HepG2 (cell line): ENCODE measurements at regions not wholly inside any gene's neighbourhood (a gene's known extent, or its start where the extent isn't known, plus 50 kb on each side); places are given as distances from the start of the nearest gene placed in this dataset.

Experiments used
- ATAC-seq: fragments of 200-7000 bp; cut with Tn5 transposase; 3 replicates; pipeline ENCODE4 v1.9.1; 2020; ENCODE audit warnings: mild to moderate bottlenecking, moderate library complexity
- BruUV-seq: library from RNA; stranded (reverse); fragments of 400-500 nt; replicated peaks from 2 replicates; lab custom pipeline; 2021; lab: Mats Ljungman, UMichigan
- CTCF ChIA-PET: fragments of 300-600 bp; formaldehyde crosslinking; extraction: SDS; loops from one replicate; lab custom pipeline; 2021; ENCODE audit warnings: low total read pairs, inconsistent platforms, low intra/inter-chr PET ratio; lab: Yijun Ruan, JAX
- POLR2A ChIA-PET: fragments of 350-600 bp; sonication (Branson Sonifier 250); formaldehyde crosslinking; loops from one replicate; lab custom pipeline; 2020; ENCODE audit warnings: antibody characterized with exemption, inconsistent platforms; lab: Yijun Ruan, JAX
- DNase-seq: peaks from one replicate; pipeline ENCODE4 v3.0.0-alpha.2; 2015; ENCODE audit warnings: low spot score
- FAIRE-seq: peaks from 3 replicates; lab custom pipeline; 2011; peaks lifted over from hg19 to GRCh38; lab: Jason Lieb, UNC
- H2AFZ ChIP-seq: one replicate; pipeline ENCODE4 v1.6.1; 2011; ENCODE audit warnings: low read length, inconsistent platforms
- H3K27ac ChIP-seq: fragments of 300-600 bp; 3 replicates; pipeline ENCODE4 v1.8.0; 2011; ENCODE audit warnings: mixed run types, mild to moderate bottlenecking, mixed read lengths, low read length, inconsistent platforms; ENCODE audit not compliant: insufficient read depth; ENCODE audit errors: extremely low read length
- H3K27me3 ChIP-seq, 2 experiments: fragments of 200-600 bp in 1 of 2; 2 replicates in 1 of 2; 3 replicates in 1 of 2; pipeline versions ENCODE4 v1.6.0 to v1.8.0; 2011; ENCODE audit warnings: low read length in 2 of 2, mild to moderate bottlenecking in 2 of 2, moderate library complexity in 2 of 2, inconsistent platforms in 1 of 2; ENCODE audit not compliant: insufficient read depth in 2 of 2, control insufficient read depth in 1 of 2
- H3K36me3 ChIP-seq, 2 experiments: fragments of 200-600 bp in 1 of 2; replicated peaks in 1 of 2; 2 replicates in 1 of 2; 3 replicates in 1 of 2; pipeline versions ENCODE4 v1.5.1 to v1.8.0; 2011; ENCODE audit warnings: low read length in 2 of 2, inconsistent platforms in 1 of 2; ENCODE audit not compliant: insufficient read depth in 2 of 2, control insufficient read depth in 1 of 2
- H3K4me1 ChIP-seq: 2 replicates; pipeline ENCODE4 v1.5.1; 2012; ENCODE audit warnings: low read length, inconsistent platforms; ENCODE audit not compliant: insufficient read depth
- H3K4me2 ChIP-seq: 2 replicates; pipeline ENCODE4 v1.6.0; 2011; ENCODE audit warnings: low read depth, low read length, inconsistent platforms
- H3K4me3 ChIP-seq, 3 experiments: fragments of 200-600 bp in 1 of 3; sonication (generic), shearing (Covaris generic) in 1 of 3; replicated peaks in 1 of 3; 2 replicates each; pipeline ENCODE4 v1.5.1; 2011 to 2016; ENCODE audit warnings: low read length in 3 of 3, inconsistent platforms in 2 of 3, low read depth in 2 of 3, mild to moderate bottlenecking in 2 of 3, control low read depth in 1 of 3, mixed read lengths in 1 of 3; ENCODE audit not compliant: insufficient read depth in 1 of 3
- H3K79me2 ChIP-seq: one replicate; pipeline ENCODE4 v1.6.1; 2011; ENCODE audit warnings: low read length, inconsistent platforms; ENCODE audit not compliant: insufficient read depth
- H3K9ac ChIP-seq: 2 replicates; pipeline ENCODE4 v1.6.0; 2011; ENCODE audit warnings: mild to moderate bottlenecking, low read depth, low read length, inconsistent platforms; ENCODE audit not compliant: insufficient read depth
- H3K9me3 ChIP-seq: 2 replicates; pipeline ENCODE4 v1.5.1; 2012; ENCODE audit warnings: mild to moderate bottlenecking, low read length
- H4K20me1 ChIP-seq: 2 replicates; pipeline ENCODE4 v1.6.0; 2011; ENCODE audit warnings: inconsistent platforms, mild to moderate bottlenecking, low read length, moderate library complexity; ENCODE audit not compliant: insufficient read depth
- AGO2 ChIP-seq: fragments of 200-400 bp; formaldehyde crosslinking; optimal IDR thresholded peaks from 2 replicates; pipeline ENCODE3; 2017; ENCODE audit warnings: mild to moderate bottlenecking, low read depth, low read length, moderate library complexity
- CSRNP1 ChIP-seq: sonication (generic); formaldehyde crosslinking; IDR thresholded peaks from 2 replicates; pipeline ENCODE4 v1.8.1; 2023; ENCODE audit warnings: mild to moderate bottlenecking, missing genetic modification reagents
- DBP ChIP-seq: sonication (generic); formaldehyde crosslinking; IDR thresholded peaks from 2 replicates; pipeline ENCODE4 v1.4.0; 2020; ENCODE audit warnings: missing genetic modification reagents; ENCODE audit errors: not compliant biosample characterization
- DMAP1 ChIP-seq: IDR thresholded peaks from 2 replicates; pipeline ENCODE4 v1.6.1; 2016
- DMTF1 ChIP-seq: sonication (generic); formaldehyde crosslinking; IDR thresholded peaks from 2 replicates; pipeline ENCODE4 v1.4.0; 2020; ENCODE audit warnings: mild to moderate bottlenecking, missing genetic modification reagents
- IRX3 ChIP-seq: sonication (generic); formaldehyde crosslinking; IDR thresholded peaks from 2 replicates; pipeline ENCODE4 v1.8.1; 2023; ENCODE audit warnings: mild to moderate bottlenecking, low read depth, missing genetic modification reagents, borderline replicate concordance
- ISL2 ChIP-seq: sonication (generic); formaldehyde crosslinking; IDR thresholded peaks from 2 replicates; pipeline ENCODE4 v1.5.0; 2020; ENCODE audit warnings: missing genetic modification reagents
- RFXANK ChIP-seq: IDR thresholded peaks from 2 replicates; pipeline ENCODE4 v1.6.1; 2016
- RFXAP ChIP-seq: sonication (generic); formaldehyde crosslinking; IDR thresholded peaks from 2 replicates; pipeline ENCODE4 v1.4.0; 2020; ENCODE audit warnings: missing genetic modification reagents, borderline replicate concordance
- SETDB1 ChIP-seq: sonication (generic); formaldehyde crosslinking; IDR thresholded peaks from 2 replicates; pipeline ENCODE4 v1.5.1; 2020; ENCODE audit warnings: missing genetic modification reagents, mild to moderate bottlenecking, borderline replicate concordance
- SP140L ChIP-seq: sonication (generic); formaldehyde crosslinking; IDR thresholded peaks from 2 replicates; pipeline ENCODE4 v1.4.0; 2020; ENCODE audit warnings: missing genetic modification reagents, borderline replicate concordance
- SPEN ChIP-seq: sonication (generic); formaldehyde crosslinking; IDR thresholded peaks from 2 replicates; pipeline ENCODE4 v1.5.1; 2020; ENCODE audit warnings: low read depth, mild to moderate bottlenecking, missing genetic modification reagents
- XBP1 ChIP-seq: sonication (generic); formaldehyde crosslinking; IDR thresholded peaks from 2 replicates; pipeline ENCODE4 v1.5.0; 2020; ENCODE audit warnings: missing genetic modification reagents
- ZBTB49 ChIP-seq: sonication (generic); formaldehyde crosslinking; IDR thresholded peaks from 2 replicates; pipeline ENCODE4 v1.4.0; 2020; ENCODE audit warnings: missing genetic modification reagents, borderline replicate concordance
- ZNF530 ChIP-seq: sonication (generic); formaldehyde crosslinking; IDR thresholded peaks from 2 replicates; pipeline ENCODE4 v1.5.0; 2020; ENCODE audit warnings: low read depth, mild to moderate bottlenecking, missing genetic modification reagents
- ZNF550 ChIP-seq: sonication (generic); formaldehyde crosslinking; IDR thresholded peaks from 2 replicates; pipeline ENCODE4 v1.4.0; 2020; ENCODE audit warnings: mild to moderate bottlenecking, missing genetic modification reagents, borderline replicate concordance
- ZNF619 ChIP-seq: sonication (generic); formaldehyde crosslinking; IDR thresholded peaks from 2 replicates; pipeline ENCODE4 v1.4.0; 2020; ENCODE audit warnings: mild to moderate bottlenecking, missing genetic modification reagents
- ZSCAN9 ChIP-seq: IDR thresholded peaks from 2 replicates; pipeline ENCODE4 v1.6.1; 2016; ENCODE audit warnings: borderline replicate concordance
- ZZZ3 ChIP-seq: sonication (generic); formaldehyde crosslinking; IDR thresholded peaks from 2 replicates; pipeline ENCODE4 v1.4.0; 2020; ENCODE audit warnings: missing genetic modification reagents, mild to moderate bottlenecking, borderline replicate concordance
- WGBS: methylation state at CpG from one replicate; pipeline ENCODE4 v1.1.6; 2017; ENCODE audit warnings: low lambda C conversion rate; 5-methylcytosine and 5-hydroxymethylcytosine counted together
- in situ Hi-C: cut with HindIII; loops from 2 replicates; pipeline ENCODE4 v1.10.0; 2017; ENCODE audit warnings: low pct_unique_long_range_greater_than_20kb; ENCODE audit not compliant: extremely low pct_ligation_motif_present
- intact Hi-C: fragments of 100-400 bp; cut with micrococcal nuclease; formaldehyde crosslinking; loops from one replicate; pipeline ENCODE4 v1.10.0; 2022; ENCODE audit not compliant: unreplicated experiment

GRCh38 chr12:91377436-91377835, 194.8 kb upstream of the DCN start (continued):
- no peak for TF ChIP-seq CSRNP1 (CRISPR knock-in tag)
- no peak for TF ChIP-seq ZBTB49
- no peak for TF ChIP-seq SP140L (CRISPR knock-in tag)
- TF ChIP-seq ZNF619 (CRISPR knock-in tag) = no peak
- no peak for TF ChIP-seq DMAP1 (CRISPR knock-in tag)
- no peak for TF ChIP-seq RFXAP
- no peak for TF ChIP-seq DMTF1
- TF ChIP-seq SETDB1 = no peak

- intact Hi-C loops (no loop called here), in situ Hi-C loops (no loop called here)
- no peak overlapping the region for H3K9ac ChIP-seq
- FAIRE-seq = no peak
- no peak overlapping the region for H3K27ac ChIP-seq
- WGBS = 3% methylated on average over 2 of the region's 2 CpGs
- ChIA-PET CTCF (no interaction called here), POLR2A (no interaction called here)
- no peak for ATAC-seq
- no peaks in the 10 kb centered on the region for H3K79me2 ChIP-seq
- no peaks in the 10 kb centered on the region for H3K4me1 ChIP-seq
- no peak overlapping the region for H2AFZ ChIP-seq
- H3K9me3 ChIP-seq = no peaks in the 10 kb centered on the region
- no peaks in the 10 kb centered on the region for H4K20me1 ChIP-seq
- H3K4me2 ChIP-seq = no peak overlapping the region
- BruUV-seq = no TSS peak
- DNase-seq = no peak
- H3K27me3 ChIP-seq = no peaks in the 10 kb centered on the region
- H3K36me3 ChIP-seq = no peaks in the 10 kb centered on the region
- H3K4me3 ChIP-seq = no peak overlapping the region
- TF ChIP-seq ZNF530 (no peak), AGO2 (no peak), XBP1 (CRISPR knock-in tag) (no peak), ZNF550 (no peak), DBP (CRISPR knock-in tag) (no peak), SPEN (CRISPR knock-in tag) (no peak), ZSCAN9 (CRISPR knock-in tag) (no peak), ISL2 (CRISPR knock-in tag) (no peak), RFXANK (no peak), IRX3 (no peak), ZZZ3 (CRISPR knock-in tag) (no peak)
These were observed 190.5 kb upstream of the DCN start for GRCh38 chr12:91373086-91373485.
